Mesendoderm (in vitro differentiated cells): ENCODE measurements at regions not wholly inside any gene's neighbourhood (a gene's known extent, or its start where the extent isn't known, plus 50 kb on each side); places are given as distances from the start of the nearest gene placed in this dataset.

Experiments
- DNase-seq: peaks from one replicate; pipeline ENCODE4 v3.0.0; 2013
- H2AK5ac ChIP-seq: 2 replicates; pipeline ENCODE4 v1.6.1; 2013; ENCODE audit warnings: low read length, inconsistent platforms
- H2BK120ac ChIP-seq: 2 replicates; pipeline ENCODE4 v1.6.1; 2013; ENCODE audit warnings: low read depth, mild to moderate bottlenecking, low read length, moderate library complexity, mixed read lengths
- H2BK15ac ChIP-seq: replicated peaks from 2 replicates; pipeline ENCODE4 v1.6.1; 2013; ENCODE audit warnings: low read depth, mild to moderate bottlenecking, moderate library complexity
- H2BK5ac ChIP-seq: 2 replicates; pipeline ENCODE4 v1.6.1; 2013; ENCODE audit warnings: low read length, inconsistent platforms
- H3K18ac ChIP-seq: 2 replicates; pipeline ENCODE4 v1.6.1; 2013; ENCODE audit warnings: mild to moderate bottlenecking, low read length, mixed read lengths
- H3K23ac ChIP-seq: one replicate; pipeline ENCODE4 v1.6.1; 2013; ENCODE audit warnings: low read length
- H3K27ac ChIP-seq: 2 replicates; pipeline ENCODE4 v1.5.1; 2013; ENCODE audit warnings: low read depth, mild to moderate bottlenecking, inconsistent platforms, low read length, moderate library complexity
- H3K27me3 ChIP-seq: 2 replicates; pipeline ENCODE4 v1.6.1; 2013; ENCODE audit warnings: low read length, control low read depth, mild to moderate bottlenecking, inconsistent platforms; ENCODE audit not compliant: insufficient read depth, poor library complexity
- H3K36me3 ChIP-seq: 2 replicates; pipeline ENCODE4 v1.6.1; 2013; ENCODE audit warnings: low read length, inconsistent platforms; ENCODE audit not compliant: control insufficient read depth, insufficient read depth
- H3K4ac ChIP-seq: one replicate; pipeline ENCODE4 v1.6.1; 2013; ENCODE audit warnings: low read depth, mild to moderate bottlenecking, low read length, moderate library complexity
- H3K4me1 ChIP-seq: 2 replicates; pipeline ENCODE4 v1.6.1; 2013; ENCODE audit warnings: low read depth, low read length, inconsistent platforms; ENCODE audit not compliant: control insufficient read depth
- H3K4me2 ChIP-seq: 2 replicates; pipeline ENCODE4 v1.6.1; 2013; ENCODE audit warnings: low read length
- H3K4me3 ChIP-seq: 2 replicates; pipeline ENCODE4 v1.5.1; 2013; ENCODE audit warnings: mild to moderate bottlenecking, low read length
- H3K56ac ChIP-seq: one replicate; pipeline ENCODE4 v1.6.1; 2013; ENCODE audit warnings: low read length
- H3K79me1 ChIP-seq: 2 replicates; pipeline ENCODE4 v1.6.1; 2013; ENCODE audit warnings: low read length, inconsistent platforms
- H3K79me2 ChIP-seq: 2 replicates; pipeline ENCODE4 v1.6.1; 2013; ENCODE audit warnings: mild to moderate bottlenecking, low read length; ENCODE audit not compliant: control insufficient read depth, insufficient read depth
- H3K9ac ChIP-seq: 2 replicates; pipeline ENCODE4 v1.6.1; 2013; ENCODE audit warnings: low read length, inconsistent platforms
- H4K5ac ChIP-seq: one replicate; pipeline ENCODE4 v1.6.1; 2013; ENCODE audit warnings: low read length
- H4K8ac ChIP-seq: one replicate; pipeline ENCODE4 v1.6.1; 2013; ENCODE audit warnings: low read depth, mild to moderate bottlenecking, control low read depth, low read length, moderate library complexity
- WGBS: extraction: QIAGEN DNeasy Blood & Tissue Kit; methylation state at CpG from one replicate; pipeline ENCODE4 v1.1.7; 2013; ENCODE audit warnings: low lambda C conversion rate, missing lambda C conversion rate; ENCODE audit not compliant: insufficient coverage; ENCODE audit errors: extremely low coverage; 5-methylcytosine and 5-hydroxymethylcytosine counted together

DNA sequence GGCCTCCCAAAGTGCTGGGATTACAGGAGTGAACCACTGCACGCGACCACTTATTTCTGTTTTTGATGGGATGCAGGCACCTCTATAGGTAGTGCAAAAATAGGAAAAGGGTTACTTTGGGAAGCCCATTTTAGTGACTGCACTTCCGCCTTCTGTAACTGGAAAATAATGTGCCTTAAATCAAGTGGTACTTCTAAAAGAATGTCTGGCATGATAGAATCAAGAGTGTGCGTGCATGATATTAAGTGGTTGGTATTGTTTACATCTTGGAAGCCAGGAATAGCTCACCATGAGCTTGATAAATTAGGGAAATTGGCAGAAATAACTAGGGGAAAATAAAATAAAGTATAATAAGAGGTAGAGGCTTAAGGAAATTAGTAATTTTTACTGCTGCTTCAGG lies 1067.0 kb downstream of the ADGRL2 start:
- Histone ChIP-seq H3K4me2 (no peak overlapping the region), H3K56ac (no peak overlapping the region), H4K5ac (no peak overlapping the region), H3K27me3 (no peaks in the 10 kb centered on the region), H2AK5ac (no peak overlapping the region), H2BK15ac (no peak overlapping the region), H3K79me1 (no peaks in the 10 kb centered on the region), H3K23ac (no peak overlapping the region), H3K18ac (no peak overlapping the region), H4K8ac (no peak overlapping the region), H3K4me1 (no peaks in the 10 kb centered on the region), H3K36me3 (no peaks in the 10 kb centered on the region), H3K4ac (no peak overlapping the region), H3K27ac (no peak overlapping the region), H3K4me3 (no peak overlapping the region), H2BK5ac (no peak overlapping the region), H3K79me2 (no peaks in the 10 kb centered on the region), H3K9ac (no peak overlapping the region), H2BK120ac (no peak overlapping the region)
- no CpG with 5 or more reads among the region's 4 CpGs for WGBS
- no peak for DNase-seq

DNA sequence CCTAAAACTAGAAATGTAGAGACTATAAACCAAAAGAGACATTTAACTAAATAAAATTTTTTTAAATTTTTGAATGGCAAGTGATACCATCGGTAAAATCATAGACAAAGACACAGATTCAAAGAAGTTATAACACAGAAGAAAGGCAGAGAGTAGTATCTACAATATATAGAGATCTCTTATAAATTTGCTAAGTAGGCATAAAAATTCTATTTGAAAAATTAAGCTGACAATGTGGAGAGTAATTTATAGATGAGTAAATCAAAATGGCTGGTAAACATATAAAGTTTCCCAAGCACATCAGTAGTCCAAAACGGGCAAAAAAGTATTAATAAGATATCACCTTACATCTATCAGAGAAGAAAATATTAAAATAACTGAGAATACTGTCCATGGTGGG lies 1061.0 kb downstream of the ADGRL2 start:
- Histone ChIP-seq H3K18ac (no peak overlapping the region), H3K79me1 (no peaks in the 10 kb centered on the region), H3K4me2 (no peak overlapping the region), H3K9ac (no peak overlapping the region), H3K56ac (no peak overlapping the region), H3K4me1 (peaks cover 2% of the 10 kb centered on the region), H4K8ac (no peak overlapping the region), H3K27ac (no peak overlapping the region), H3K23ac (no peak overlapping the region), H3K79me2 (no peaks in the 10 kb centered on the region), H2BK120ac (no peak overlapping the region), H3K4ac (no peak overlapping the region), H3K27me3 (no peaks in the 10 kb centered on the region), H3K36me3 (no peaks in the 10 kb centered on the region), H4K5ac (no peak overlapping the region), H2AK5ac (no peak overlapping the region), H3K4me3 (no peak overlapping the region), H2BK15ac (no peak overlapping the region), H2BK5ac (no peak overlapping the region)
- DNase-seq, result no peak
- WGBS, result no CpG with 5 or more reads among the region's 2 CpGs

DNA sequence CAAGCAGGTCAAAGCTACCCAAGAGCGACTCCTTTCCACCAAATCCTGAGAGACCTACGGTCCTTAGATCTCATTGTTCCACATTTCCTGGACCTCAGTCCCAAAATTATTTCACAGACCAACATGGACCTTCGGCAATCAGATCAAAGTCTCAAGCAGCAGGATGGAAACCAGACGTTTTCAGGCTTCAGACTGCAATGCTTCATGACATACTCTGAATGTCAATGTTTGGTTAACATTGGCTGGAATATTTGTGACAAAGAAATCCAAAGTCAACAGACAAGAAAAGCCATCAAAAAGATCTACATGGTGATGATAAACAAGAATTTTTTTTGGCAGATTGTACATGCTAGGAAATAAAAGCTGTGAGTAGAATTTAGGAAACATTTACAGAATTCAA lies 1057.3 kb downstream of the ADGRL2 start:
- no peaks in the 10 kb centered on the region for H3K79me2 ChIP-seq
- no CpG with 5 or more reads among the region's 4 CpGs for WGBS

DNA sequence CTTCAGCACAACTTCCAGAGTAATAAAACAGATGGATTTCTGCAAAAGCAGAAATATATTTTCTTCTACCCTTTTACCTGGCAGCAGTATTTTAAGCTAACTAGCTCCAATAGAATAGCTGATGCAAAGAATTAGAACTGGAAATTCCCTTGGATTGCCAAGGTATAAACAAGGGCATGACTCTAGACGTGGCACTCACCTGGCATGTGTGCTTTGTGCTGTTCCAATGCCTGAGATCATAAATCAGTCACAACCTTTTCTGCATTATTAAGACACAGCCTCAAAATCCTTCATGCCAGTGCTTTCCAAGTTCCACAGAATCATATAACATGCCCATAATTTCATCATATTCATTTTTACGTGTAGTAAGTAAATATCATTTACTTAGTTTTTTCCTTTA lies 1048.7 kb downstream of the ADGRL2 start:
- no peak overlapping the region for H3K4me2 ChIP-seq
- no peak overlapping the region for H3K4me3 ChIP-seq
- no peaks in the 10 kb centered on the region for H3K27me3 ChIP-seq
- H3K56ac ChIP-seq, result no peak overlapping the region
- no peak overlapping the region for H4K8ac ChIP-seq
- H3K4me1 ChIP-seq, result no peaks in the 10 kb centered on the region
- H2BK120ac ChIP-seq, result no peak overlapping the region
- no peak overlapping the region for H3K9ac ChIP-seq
- no peak overlapping the region for H2BK5ac ChIP-seq
- H3K79me1 ChIP-seq, result no peaks in the 10 kb centered on the region
- no peak for DNase-seq
- whole genome bisulfite sequencing, result no CpG with 5 or more reads among the region's 2 CpGs
- no peak overlapping the region for H3K4ac ChIP-seq
- no peak overlapping the region for H2BK15ac ChIP-seq
- H3K27ac ChIP-seq, result no peak overlapping the region
- no peak overlapping the region for H2AK5ac ChIP-seq
- no peaks in the 10 kb centered on the region for H3K79me2 ChIP-seq
- no peak overlapping the region for H3K23ac ChIP-seq
- no peaks in the 10 kb centered on the region for H3K36me3 ChIP-seq
- H3K18ac ChIP-seq, result no peak overlapping the region
- no peak overlapping the region for H4K5ac ChIP-seq

More for the DNA sequence above, 1057.3 kb downstream of the ADGRL2 start:
- no peak overlapping the region for H4K8ac ChIP-seq
- H3K27ac ChIP-seq, result no peak overlapping the region
- H2AK5ac ChIP-seq, result no peak overlapping the region
- H3K4me2 ChIP-seq, result no peak overlapping the region
- peak overlapping the region; percentile 41 for H2BK5ac ChIP-seq
- no peak overlapping the region for H2BK120ac ChIP-seq
- no peak overlapping the region for H3K23ac ChIP-seq
- no peak overlapping the region for H3K4me3 ChIP-seq
- H4K5ac ChIP-seq, result no peak overlapping the region
- no peaks in the 10 kb centered on the region for H3K79me1 ChIP-seq
- H3K9ac ChIP-seq, result no peak overlapping the region
- no peak for DNase-seq
- H2BK15ac ChIP-seq, result no peak overlapping the region
- no peak overlapping the region for H3K18ac ChIP-seq
- no peaks in the 10 kb centered on the region for H3K27me3 ChIP-seq
- peaks cover 2% of the 10 kb centered on the region for H3K4me1 ChIP-seq
- no peaks in the 10 kb centered on the region for H3K36me3 ChIP-seq
- no peak overlapping the region for H3K4ac ChIP-seq
- no peak overlapping the region for H3K56ac ChIP-seq

DNA sequence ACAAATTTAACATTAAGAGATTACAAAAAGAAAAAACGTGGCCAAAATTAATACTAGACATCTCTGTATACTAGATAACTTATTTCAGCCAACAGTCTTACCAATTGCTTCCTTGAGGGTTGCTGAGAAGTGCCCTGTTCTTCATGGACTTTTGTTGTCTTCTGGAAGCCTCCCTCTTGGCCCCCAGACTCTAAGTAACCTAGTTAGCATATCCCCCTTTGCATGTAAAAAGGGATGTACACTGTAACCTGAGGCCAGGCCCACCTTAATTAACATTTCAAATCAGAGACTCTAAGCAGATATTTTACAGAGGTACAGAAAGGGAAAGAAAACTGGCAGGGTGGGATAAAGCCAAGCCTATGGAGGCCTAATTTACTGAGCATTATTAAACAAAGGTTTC lies 1047.3 kb downstream of the ADGRL2 start:
- Histone ChIP-seq H2BK15ac (no peak overlapping the region), H3K4me2 (no peak overlapping the region), H3K9ac (no peak overlapping the region), H3K23ac (no peak overlapping the region), H3K18ac (no peak overlapping the region), H3K79me1 (no peaks in the 10 kb centered on the region), H4K5ac (no peak overlapping the region), H3K4me1 (no peaks in the 10 kb centered on the region), H2BK120ac (no peak overlapping the region), H3K4ac (no peak overlapping the region), H3K79me2 (no peaks in the 10 kb centered on the region), H2BK5ac (no peak overlapping the region), H3K4me3 (no peak overlapping the region), H2AK5ac (no peak overlapping the region), H3K27ac (no peak overlapping the region), H3K56ac (no peak overlapping the region), H3K36me3 (no peaks in the 10 kb centered on the region), H4K8ac (no peak overlapping the region), H3K27me3 (no peaks in the 10 kb centered on the region)
- DNase-seq, result no peak
- WGBS, result no CpG with 5 or more reads among the region's 1 CpG

DNA sequence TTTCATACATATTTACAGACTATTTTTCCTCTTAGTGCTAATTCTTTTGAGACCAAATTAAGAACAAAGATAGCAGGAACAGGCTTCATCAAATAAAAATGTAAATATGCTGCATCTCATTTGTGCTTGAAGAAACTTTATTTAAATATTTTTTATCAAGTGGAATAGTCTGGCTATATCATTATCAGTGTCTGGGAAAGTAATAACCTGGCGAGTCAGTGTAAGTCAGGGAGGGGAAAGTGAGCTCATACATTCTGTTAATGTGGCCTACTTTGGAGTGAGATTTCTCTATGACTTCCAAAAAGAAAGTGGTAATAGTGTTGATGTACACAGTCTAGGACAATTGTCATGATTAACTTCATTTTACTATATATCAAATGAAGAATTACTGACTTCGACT lies 1045.1 kb downstream of the ADGRL2 start:
- no peaks in the 10 kb centered on the region for H3K79me2 ChIP-seq
- H3K4me3 ChIP-seq, result no peak overlapping the region
- no peak overlapping the region for H3K18ac ChIP-seq
- H3K4me1 ChIP-seq, result no peaks in the 10 kb centered on the region
- H4K8ac ChIP-seq, result no peak overlapping the region
- no peaks in the 10 kb centered on the region for H3K27me3 ChIP-seq
- H3K4me2 ChIP-seq, result no peak overlapping the region
- no peak overlapping the region for H2BK120ac ChIP-seq
- H3K23ac ChIP-seq, result no peak overlapping the region
- no peaks in the 10 kb centered on the region for H3K79me1 ChIP-seq
- no peak overlapping the region for H2AK5ac ChIP-seq
- no peak overlapping the region for H3K56ac ChIP-seq
- WGBS, result 100% methylated on average over 1 of the region's 2 CpGs
- H4K5ac ChIP-seq, result no peak overlapping the region
- H2BK5ac ChIP-seq, result no peak overlapping the region
- no peak overlapping the region for H3K4ac ChIP-seq
- no peaks in the 10 kb centered on the region for H3K36me3 ChIP-seq
- no peak overlapping the region for H3K27ac ChIP-seq
- no peak overlapping the region for H2BK15ac ChIP-seq
- no peak for DNase-seq
- H3K9ac ChIP-seq, result no peak overlapping the region
